HG03025 (cell line): ENCODE measurements at regions not wholly inside any gene's neighbourhood (a gene's known extent, or its start where the extent isn't known, plus 50 kb on each side); places are given as distances from the start of the nearest gene placed in this dataset.

ENCODE experiments used
- ATAC-seq: cut with Tn5 transposase; IDR thresholded peaks from one replicate; pipeline ENCODE4 v1.9.1; 2021; ENCODE audit warnings: mild to moderate bottlenecking, moderate library complexity; ENCODE audit not compliant: unreplicated experiment, low FRiP score

DNA sequence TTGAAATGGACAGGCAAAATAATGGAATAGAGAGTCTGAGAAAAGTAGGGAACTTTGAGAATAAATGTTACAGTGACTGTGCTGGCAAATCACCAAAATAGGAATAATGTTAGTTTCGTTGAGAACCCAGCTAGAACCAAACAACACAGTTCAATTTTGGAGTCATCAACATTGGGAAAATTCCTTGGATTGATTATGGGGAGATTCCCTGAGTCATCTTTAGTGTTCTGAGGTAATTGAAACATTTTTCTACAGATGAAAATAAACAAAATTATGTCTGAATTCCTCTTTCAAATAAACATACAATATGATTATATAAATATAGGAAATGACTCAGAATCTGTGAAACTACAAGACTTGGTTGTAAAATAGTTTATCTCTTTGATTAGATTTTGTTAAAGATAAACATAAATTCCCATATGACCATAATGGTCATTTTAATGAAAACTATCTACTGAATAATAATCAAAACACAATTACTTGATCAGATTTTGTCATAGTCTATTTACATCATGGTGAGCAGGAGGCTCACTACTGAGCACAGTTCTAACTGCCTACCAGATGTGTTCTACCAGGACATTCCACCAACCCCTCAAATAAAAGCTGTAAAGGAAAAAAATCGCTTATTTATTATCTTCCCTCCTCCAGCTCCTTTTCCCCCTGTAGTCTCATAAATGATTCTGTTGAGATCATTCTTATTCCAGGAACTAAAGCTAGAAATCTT lies 51.4 kb upstream of the GABRA2 start:
- ATAC-seq, result no peak
